Stimulated activated CD4-positive, alpha-beta T cell treated with anti-CD3 and anti-CD28 coated beads, Interleukin-1b, Interleukin-23, amount 100 ng/mL, for 24 hours (primary cell): ENCODE measurements at regions not wholly inside any gene's neighbourhood (a gene's known extent, or its start where the extent isn't known, plus 50 kb on each side); places are given as distances from the start of the nearest gene placed in this dataset.

Experiments used
- DNase-seq, 4 experiments: peaks; one replicate each; pipeline ENCODE4 v3.0.0-alpha.2; 2020; ENCODE audit warnings: low read depth in 4 of 4, low spot score in 1 of 4

DNA sequence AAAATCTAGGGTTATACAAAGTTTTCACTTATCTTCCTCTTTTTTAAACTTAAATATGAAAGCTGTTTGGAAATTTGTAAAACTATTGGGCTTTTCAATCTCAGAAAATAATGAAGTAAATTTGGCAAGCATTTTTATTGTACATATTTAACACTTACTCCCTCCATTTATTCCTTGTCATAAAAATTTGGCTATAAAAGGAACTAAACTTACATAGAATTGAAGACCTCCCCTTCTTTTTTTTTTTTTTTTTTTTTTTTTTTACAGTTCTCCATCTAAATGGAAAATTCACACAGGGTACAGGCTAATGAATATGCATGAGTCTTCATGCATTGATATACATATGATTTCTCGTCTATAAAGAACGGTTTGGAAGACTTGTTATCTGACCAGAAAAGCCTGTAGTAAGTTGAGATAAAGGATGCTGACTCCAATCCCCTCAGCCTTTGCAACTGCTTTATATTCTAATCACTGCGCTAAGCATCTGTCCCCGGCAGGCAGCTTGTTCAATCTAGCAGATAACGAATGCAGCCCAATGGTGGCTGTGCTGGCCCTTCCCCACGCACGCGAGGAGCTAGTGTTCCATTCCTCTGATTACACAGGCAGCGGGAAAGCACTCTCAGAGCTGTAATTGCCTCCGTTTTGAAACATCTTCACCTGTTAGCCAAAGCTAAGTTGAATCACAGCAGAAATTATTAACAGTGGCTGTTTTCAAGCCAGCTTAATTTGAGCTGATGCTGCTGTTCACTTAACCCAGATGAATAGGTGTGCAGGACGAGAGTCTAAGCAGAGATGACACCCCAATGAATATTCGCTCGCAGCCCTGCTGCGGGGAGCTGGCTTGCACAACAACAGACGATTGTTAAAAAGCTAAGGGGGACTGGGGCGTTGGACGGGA is 453.8 kb upstream of the ZNF608 start:
- no peak for DNase-seq

DNA sequence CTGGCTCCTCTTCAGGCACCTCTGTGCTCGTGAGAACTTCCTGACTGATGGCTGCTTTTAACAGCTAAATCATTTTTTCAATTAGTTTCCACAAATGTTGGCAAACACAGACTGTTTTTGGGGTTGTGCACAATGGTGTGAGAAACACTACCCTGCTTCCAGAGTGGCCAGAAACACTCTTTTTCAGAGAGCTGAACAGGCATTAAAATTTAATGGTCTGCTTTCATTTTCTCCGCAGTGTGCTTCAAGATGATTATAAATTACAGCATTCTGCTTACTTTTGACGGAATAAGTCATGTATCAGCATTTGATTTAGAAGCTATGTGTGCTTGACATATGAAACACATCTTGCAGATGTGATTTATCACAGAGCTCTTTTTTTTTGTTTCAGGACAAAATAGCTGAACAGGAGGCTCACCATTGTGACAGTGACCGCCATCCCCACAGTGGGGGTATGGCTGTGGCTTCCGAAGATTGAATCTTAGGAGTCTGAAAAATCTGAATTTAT is 454.5 kb upstream of the ZNF608 start:
- no peak for DNase-seq

DNA sequence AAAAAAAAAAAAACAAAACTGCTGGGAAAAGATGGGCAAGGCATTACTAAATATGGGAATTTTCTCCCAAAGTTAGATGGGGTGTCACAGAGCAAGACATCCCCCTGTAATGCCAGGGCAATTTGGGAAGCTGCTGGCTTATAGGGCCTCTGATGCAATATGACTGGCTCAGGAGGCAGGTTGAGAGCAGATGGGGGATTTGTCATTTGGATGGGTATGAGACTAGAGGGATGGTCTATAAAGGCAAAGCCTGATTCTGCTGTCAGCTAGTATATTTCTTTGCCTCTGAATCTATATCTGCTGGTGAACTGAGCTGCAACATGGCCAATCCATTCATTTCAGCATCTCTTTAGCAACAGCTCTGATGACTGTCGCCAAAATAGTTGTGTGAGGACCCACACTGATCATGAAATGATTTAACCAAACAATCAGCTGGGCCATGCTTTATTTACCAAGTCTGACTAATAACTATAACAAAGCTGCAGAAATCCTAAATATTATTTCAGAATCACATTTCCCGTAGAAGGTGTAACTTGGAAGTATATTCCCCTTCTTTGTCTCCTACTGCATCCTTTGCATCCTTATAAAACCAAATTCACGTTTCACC is 455.1 kb upstream of the ZNF608 start:
- DNase-seq, result no peak

DNA sequence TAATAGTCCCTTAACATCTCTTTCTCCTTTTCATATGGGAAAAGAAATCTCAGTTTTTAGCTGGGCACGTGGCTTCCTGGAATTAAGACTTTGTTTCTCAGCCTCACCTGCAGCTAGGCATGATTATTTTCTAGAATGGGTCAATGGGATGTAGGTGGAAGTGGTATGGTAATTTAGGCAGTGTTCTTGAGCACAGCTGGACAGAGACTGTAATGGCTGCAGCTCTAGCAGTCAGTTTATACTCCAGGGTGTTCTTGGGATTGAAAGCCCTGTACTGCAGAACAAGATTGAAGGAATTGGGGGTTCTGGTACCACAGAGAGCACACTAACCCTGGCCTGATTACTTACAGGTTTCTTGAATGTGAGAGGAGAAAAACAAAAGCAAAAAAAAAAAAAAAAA is 455.9 kb upstream of the ZNF608 start:
- DNase-seq, result no peak

DNA sequence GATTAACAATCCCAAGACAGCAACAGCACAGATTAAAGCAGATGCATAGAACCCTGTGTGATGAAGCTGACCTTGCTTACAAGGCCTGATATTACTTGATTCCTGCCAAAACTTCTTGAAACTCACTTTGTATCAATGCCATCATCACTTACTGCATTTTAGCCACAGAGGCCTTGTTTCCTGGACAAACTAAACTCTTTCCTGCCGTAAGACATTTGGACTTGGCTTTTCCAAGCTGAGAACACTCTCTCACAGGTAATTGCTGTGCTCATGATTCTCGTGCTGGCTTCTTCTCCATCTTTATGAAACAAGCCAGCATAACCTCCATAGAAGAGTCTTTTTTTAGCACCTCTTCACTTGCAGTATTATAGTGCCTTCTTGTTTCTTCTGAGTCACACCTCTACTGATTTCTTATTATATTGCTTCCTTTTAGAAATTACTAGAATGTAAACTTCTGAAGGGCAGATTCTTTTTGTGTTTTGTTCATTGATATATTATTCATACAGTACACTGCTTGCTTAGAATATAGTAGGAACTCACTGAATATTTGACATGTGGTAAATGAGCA is 456.5 kb upstream of the ZNF608 start:
- no peak for DNase-seq

DNA sequence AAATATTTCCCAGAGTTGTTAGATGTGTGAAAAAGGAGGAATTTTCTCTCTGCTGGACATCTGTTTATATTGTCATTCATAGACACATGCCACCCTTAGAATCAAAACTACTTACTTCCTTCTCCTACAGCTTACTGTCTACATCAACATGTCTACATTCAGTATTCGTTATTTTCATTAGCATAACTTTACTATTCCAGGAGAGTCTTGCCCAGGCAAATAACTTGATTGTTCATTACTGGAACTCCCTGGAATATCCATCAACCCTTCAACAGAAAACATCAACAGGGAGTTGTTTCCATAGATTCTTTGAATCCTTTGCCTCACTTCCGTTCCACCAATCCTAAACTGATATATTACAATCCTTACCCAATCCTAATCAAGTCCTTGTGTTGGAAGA is 457.5 kb upstream of the ZNF608 start:
- DNase-seq, result no peak

DNA sequence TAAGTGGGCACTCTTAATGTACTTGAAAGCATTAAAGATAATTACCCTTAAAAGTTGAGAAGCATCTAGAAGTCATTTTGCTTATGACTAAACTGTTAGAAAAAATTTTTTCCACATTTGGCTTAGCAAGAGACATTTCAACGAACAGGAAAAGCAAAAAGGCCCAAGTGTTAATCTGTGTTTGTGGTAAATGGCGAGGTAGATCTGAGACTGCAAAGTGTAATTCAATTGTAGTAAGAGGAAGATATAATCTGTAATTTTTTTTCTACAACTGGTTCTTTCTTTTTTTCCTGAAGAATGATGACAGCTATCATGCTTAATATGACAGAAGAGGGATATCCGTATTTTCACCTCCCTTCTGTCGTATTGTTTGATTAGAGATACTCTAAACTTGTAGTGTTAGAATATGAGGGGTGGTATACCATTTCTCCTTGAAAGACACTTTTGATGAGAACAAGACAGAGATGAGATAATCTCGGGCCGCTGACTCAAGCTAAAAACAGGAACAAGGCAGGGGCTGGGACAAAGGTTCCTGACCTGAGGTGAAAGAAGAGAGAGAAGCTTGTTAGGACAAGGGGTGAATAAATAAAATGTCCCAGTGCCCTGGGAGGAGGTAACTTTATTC is 459.3 kb upstream of the ZNF608 start:
- no peak for DNase-seq

DNA sequence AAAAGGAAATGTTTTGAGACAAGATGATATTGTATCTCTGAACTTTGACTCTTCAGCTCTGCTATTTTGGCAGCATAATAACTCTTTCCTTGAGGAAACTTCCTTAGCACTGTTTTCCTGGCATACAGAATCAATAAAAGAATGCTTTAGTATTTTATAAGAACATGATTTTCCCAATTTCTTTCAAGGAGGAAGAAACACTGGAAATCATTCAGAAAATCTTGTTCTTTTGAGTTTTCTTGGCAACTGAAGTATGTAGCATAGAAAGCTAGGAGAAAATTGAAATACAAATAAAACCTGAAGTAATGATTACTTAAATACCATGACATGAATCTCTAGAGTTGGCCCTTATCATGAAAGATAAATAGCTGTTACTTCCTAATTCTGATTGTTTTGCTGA is 461.4 kb upstream of the ZNF608 start:
- no peak for DNase-seq

DNA sequence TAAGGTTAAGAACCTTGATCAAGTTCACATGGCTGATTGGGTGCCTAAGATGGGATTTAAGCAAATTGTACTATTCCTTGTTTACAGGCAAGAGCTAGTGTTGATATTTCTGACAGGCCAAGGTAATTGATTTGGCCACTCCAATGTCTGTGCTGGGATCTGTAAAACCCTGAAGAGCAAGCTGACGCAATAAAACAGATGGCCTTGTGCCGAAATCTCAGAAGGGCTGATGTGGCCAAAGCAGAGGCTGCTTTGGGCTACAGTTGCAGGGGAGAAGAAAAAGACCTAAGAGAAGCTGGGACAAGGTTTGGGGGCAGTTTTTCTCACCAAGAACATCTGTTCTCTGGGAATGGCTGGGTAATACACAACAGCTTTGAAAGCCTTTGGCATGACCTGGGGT is 463.2 kb upstream of the ZNF608 start:
- DNase-seq, result no peak

DNA sequence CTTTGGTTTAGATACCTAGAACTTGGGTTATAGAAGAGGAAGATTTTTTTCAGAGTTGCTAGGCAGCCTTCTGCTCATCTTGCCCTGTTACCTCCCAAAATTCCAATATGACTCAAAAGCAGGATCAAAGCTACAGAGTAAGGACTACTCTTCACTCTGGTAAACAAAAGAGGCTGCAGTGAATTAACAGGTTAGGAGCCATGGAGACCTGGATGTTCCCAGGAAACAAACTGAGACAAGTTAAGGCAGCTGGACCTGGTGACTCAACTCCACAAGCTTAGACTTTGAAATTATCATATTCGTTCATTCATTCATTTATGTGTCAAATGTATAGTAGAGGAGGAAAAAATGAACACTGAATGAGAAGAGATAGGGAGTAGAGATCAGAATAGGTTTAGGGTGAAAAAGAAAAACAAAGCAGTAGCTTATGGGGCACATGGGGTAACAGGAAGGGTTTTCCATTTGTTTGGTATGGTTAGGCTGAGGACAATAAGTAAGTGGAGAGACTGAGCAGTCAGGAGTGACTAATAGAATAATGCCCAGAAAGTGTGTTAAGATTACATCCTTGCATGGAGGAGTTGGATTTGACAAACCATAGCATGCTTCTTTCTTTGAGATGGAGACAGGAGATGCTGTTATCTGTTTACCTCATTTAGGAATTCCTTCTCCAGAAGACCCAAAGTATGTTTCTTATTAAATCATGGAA is 464.0 kb upstream of the ZNF608 start:
- DNase-seq, result no peak

DNA sequence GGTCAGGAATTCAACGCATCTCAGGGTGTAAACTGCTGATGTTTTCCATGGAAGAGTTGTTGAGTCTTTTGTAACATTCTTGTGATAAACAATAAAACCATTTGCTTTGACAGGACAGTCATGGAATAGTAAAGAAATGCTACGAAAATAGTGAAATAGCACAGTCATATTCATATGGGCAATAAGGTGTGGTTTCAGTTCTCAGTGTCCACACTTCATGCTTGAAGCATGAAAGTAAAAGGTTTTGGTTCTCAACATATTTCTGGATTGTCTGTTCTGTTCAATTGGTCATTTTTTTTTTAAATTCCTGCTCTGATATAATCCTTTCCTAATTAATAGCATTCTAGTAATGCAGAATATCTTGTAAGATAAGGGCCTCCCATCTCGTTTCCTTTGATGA is 467.6 kb upstream of the ZNF608 start:
- no peak for DNase-seq

DNA sequence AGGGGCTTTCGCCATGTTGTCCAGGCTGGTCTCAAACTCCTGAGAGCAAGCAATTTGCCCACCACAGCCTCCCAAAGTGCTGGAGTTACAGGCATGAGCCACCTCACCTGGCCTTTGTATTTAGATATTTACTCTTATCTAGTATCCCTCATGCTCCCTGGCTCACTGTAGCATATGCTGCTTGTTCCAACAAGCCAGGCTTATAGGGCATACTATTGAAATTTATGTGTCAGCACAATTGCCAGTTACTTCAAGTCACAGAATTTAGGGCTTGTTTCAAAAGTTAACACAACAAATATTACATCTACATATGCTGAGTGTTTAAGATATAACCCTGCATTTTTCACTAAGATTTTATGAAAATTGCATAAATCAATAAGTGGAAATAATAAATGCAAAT is 469.2 kb upstream of the ZNF608 start:
- no peak for DNase-seq

DNA sequence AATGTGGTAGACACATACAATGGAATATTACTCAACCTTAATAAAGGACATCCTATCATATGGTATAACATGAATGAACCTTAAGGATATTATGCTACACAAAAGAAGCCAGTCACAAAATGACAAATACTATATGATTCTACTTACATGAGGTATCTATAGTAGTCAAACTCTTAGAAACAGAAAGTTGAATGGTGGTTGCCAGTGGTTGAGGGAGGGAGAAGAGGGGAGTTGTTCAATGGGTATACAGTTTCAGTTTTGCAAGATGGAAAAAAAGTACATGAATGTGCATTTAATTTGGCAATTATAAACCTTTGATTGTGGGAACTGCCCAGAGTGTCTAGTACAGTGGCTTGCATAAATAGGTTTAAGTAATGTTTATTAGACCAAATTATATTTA is 473.3 kb upstream of the ZNF608 start:
- no peak for DNase-seq

DNA sequence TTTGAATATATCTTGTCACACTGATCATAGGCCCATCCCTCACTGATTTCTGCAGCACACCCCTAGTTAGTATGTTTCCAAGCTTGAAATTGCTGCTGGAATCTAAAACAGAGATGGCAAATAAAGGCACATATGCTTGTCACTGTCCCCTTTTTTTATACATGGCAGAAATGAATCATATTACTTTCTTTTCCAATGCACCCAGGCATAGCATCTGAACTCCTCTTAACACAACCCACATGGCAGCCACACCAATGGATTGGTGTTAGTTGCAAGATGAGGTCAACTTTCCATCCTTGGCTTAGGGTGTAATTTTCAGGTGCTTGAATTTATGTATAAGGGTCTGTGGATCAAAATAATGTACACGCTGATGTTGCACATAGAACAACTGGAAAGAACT is 473.8 kb upstream of the ZNF608 start:
- no peak for DNase-seq

DNA sequence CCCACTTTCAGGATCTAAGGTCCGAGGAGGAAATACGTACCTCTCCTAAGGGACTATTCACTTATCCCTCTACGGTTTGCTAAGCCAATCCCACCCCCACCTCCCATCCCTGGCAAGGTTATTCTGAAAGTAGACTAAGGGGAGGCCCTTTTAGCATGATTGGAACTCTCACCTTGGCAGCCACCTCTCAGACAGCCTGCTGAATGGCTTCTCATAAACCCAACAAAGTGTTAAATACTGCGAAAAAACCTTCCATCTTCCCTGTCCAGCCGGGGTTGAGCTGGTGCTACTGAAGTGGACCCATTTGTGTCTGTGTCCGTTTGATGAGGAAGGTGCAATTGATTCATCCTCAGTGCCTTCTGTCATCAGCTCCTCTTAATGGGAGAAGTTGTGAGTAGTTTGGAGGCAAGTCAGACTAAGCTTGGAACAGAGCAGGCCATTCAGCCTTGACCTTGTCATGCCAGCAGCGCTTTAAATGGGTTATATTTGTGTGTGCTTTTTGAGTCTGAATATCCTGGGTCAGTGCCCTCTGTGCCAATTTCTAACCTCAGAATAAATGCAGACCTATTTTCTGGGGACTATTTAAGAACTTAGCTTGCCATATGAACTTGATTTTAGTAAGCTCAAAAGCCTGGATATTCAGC is 476.3 kb upstream of the ZNF608 start:
- no peak for DNase-seq

DNA sequence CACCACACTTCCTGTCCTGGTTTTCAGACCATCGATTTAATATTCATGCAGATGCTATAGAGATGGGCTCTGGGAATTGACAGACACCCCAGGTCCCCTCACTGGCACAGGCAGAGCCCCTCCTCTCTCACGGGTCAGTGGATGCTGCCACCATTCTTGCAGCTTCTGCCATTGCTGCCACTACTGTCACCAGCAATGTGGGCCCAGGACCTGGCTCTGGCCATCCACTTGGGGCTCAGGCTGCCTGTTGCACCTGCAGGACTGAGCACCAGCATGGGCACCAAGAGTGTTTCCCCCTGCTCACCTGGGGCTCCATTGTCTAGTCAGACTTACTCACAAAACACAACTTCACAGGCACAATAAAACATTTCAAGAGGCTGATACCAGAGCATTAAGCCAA is 479.0 kb upstream of the ZNF608 start:
- no peak for DNase-seq

DNA sequence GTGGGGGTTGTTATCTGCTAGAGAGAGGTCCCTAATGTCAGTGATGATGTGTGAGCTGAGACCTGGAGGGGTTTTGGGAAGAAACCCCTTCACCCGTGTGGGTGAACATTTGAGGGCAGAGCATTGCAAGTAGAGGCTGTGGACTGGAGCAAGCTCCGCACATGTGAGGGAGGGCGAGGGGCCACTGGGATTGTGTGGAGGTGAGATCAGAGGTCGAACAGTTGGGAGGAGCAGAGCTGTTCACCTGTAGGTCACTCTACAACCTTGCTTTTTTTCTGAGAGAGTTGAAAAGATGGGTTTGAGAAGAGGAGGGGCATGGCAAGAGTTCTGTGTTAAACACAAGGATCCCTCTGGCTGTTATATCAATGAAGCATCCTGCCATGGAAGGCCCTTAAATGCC is 480.4 kb upstream of the ZNF608 start:
- DNase-seq, result no peak

DNA sequence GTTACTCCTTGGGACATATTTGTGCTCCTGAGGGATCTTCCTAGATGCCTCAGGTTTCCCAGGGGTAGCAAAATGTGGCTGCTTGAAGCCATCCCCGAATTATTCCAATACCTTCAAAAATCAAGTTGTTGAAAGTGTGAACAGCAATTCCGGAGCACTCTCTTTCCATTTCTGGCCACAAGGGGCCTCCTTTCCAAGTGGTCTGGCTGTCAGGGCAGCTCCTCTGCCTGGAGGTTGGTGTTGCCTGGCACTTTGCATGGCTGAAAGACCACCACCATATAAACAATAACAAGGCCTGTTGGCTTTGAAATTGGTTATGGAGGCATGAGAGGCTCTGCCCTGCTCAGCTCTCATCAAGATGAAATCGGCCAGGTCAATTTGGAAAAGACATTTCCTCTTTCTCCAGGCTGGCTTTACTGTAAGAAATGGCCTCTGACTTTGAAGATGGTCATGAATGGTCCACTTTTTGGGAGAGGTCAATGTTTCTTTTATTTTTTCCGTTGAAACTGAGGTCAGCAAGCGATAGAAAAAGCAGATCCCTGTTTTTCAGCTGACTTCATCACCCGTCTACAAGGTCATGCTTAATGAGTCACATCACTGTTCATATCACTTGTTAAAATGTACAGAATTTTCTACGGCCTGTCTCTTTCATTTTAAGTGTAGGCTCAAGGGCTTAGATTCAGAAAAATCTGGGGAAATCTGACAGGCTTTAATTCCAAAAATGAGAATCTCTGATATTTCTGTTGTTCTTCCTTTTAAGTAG is 481.1 kb upstream of the ZNF608 start:
- DNase-seq, result no peak

DNA sequence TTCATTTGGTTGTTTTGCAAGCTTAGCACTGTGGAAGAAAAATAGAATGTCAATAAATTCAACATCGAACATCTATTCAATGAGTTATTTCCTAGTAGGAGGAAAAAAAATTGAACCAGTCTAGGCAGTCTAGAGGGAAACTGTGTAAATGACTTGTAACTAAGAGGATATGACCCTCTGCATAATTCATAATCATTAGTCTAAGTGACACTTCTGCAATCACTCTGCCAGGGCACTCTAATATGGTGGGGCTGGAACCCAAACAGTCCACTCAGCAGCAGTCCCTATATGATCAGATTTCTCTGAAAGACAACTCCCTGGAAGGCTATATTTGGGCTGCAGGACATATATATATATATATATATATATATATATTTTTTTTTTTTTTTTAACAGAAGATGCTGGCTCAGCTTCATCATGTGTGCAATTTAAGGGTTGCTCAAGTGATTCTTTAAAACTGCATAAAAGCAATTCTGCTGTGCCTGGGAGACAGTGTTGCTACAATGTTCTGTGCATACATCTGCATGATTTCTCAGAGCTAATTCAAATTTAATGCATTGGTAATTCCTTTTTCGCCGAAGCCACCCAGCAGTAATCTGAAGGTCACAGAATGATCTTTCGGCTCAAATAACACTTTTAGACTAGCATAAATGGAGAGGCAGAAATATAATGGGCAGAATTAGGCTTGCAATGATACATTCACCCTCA is 482.1 kb upstream of the ZNF608 start:
- no peak for DNase-seq
